Endodermal cell (in vitro differentiated cells): ENCODE measurements at regions not wholly inside any gene's neighbourhood (a gene's known extent, or its start where the extent isn't known, plus 50 kb on each side); places are given as distances from the start of the nearest gene placed in this dataset.

ENCODE experiments used
- DNase-seq: peaks from one replicate; pipeline ENCODE4 v3.0.0-alpha.2; 2017
- H3K27ac ChIP-seq: 2 replicates; pipeline ENCODE4 v1.5.1; 2013; ENCODE audit warnings: mild to moderate bottlenecking, low read depth, low read length, moderate library complexity
- H3K27me3 ChIP-seq: 2 replicates; pipeline ENCODE4 v1.6.1; 2013; ENCODE audit warnings: mild to moderate bottlenecking, low read length, moderate library complexity; ENCODE audit not compliant: insufficient read depth, control insufficient read depth, poor library complexity, severe bottlenecking
- H3K36me3 ChIP-seq: 2 replicates; pipeline ENCODE4 v1.7.0; 2013; ENCODE audit warnings: mild to moderate bottlenecking, low read length, moderate library complexity; ENCODE audit not compliant: control insufficient read depth, insufficient read depth
- H3K4me1 ChIP-seq: one replicate; pipeline ENCODE4 v1.7.0; 2013; ENCODE audit warnings: low read length; ENCODE audit not compliant: control insufficient read depth, insufficient read depth
- H3K4me3 ChIP-seq: 2 replicates; pipeline ENCODE4 v1.5.1; 2013; ENCODE audit warnings: mild to moderate bottlenecking, low read length, moderate library complexity
- H3K9ac ChIP-seq: 2 replicates; pipeline ENCODE4 v1.6.1; 2013; ENCODE audit warnings: mild to moderate bottlenecking, low read length, moderate library complexity; ENCODE audit not compliant: poor library complexity, severe bottlenecking; ENCODE audit errors: extremely low read depth
- H3K9me3 ChIP-seq: 2 replicates; pipeline ENCODE4 v1.6.1; 2013; ENCODE audit warnings: mild to moderate bottlenecking, low read length, moderate library complexity; ENCODE audit not compliant: control insufficient read depth
- H3K27ac Mint-ChIP-seq: 2 replicates; pipeline ENCODE4 v1.8.0; 2020; ENCODE audit warnings: mixed read lengths
- H3K27me3 Mint-ChIP-seq: 2 replicates; pipeline ENCODE4 v1.8.0; 2021; ENCODE audit warnings: mild to moderate bottlenecking, mixed read lengths; ENCODE audit not compliant: insufficient read depth
- H3K36me3 Mint-ChIP-seq: 2 replicates; pipeline ENCODE4 v1.8.0; 2020; ENCODE audit warnings: low read depth, mixed read lengths
- H3K4me1 Mint-ChIP-seq: 2 replicates; pipeline ENCODE4 v1.8.0; 2020; ENCODE audit warnings: mixed read lengths
- H3K4me3 Mint-ChIP-seq: 2 replicates; pipeline ENCODE4 v1.8.0; 2020; ENCODE audit warnings: mild to moderate bottlenecking, moderate library complexity, mixed read lengths
- H3K9me3 Mint-ChIP-seq: 2 replicates; pipeline ENCODE4 v1.8.0; 2020; ENCODE audit warnings: mild to moderate bottlenecking, mixed read lengths
- CTCF ChIP-seq: fragments of 200-600 bp; sonication (generic); conservative IDR thresholded peaks from 2 replicates; pipeline ENCODE4 v1.5.0; 2021; ENCODE audit warnings: antibody characterized with exemption, mild to moderate bottlenecking
- WGBS, 2 experiments: methylation state at CpG; one replicate each; pipeline versions ENCODE4 v1.1.5 to v1.1.7; 2013; ENCODE audit warnings: missing lambda C conversion rate in 2 of 2, mixed read lengths in 1 of 2; ENCODE audit not compliant: insufficient coverage in 1 of 2, insufficient read length in 1 of 2; 5-methylcytosine and 5-hydroxymethylcytosine counted together

GRCh38 chr1:113325022-113325421 lies 65.3 kb upstream of the MAGI3 start:
- no peaks in the 10 kb centered on the region for H3K9me3 ChIP-seq
- H3K4me1 ChIP-seq, result peaks cover 5% of the 10 kb centered on the region
- TF ChIP-seq CTCF, result no peak
- H3K4me3 Mint-ChIP-seq, result no peak overlapping the region
- H3K27ac ChIP-seq, result no peak overlapping the region
- H3K36me3 ChIP-seq, result no peaks in the 10 kb centered on the region
- no peak overlapping the region for H3K4me3 ChIP-seq
- H3K9me3 Mint-ChIP-seq, result no peaks in the 10 kb centered on the region
- no peak overlapping the region for H3K9ac ChIP-seq
- peaks cover 10% of the 10 kb centered on the region for H3K4me1 Mint-ChIP-seq
- no peaks in the 10 kb centered on the region for H3K27me3 ChIP-seq
- H3K27ac Mint-ChIP-seq, result peak overlapping the region; percentile 6
- DNase-seq, result no peak
- 92 to 94% methylated on average over 3 of the region's 3 CpGs for WGBS, 2 experiments
- no peaks in the 10 kb centered on the region for H3K27me3 Mint-ChIP-seq
- no peaks in the 10 kb centered on the region for H3K36me3 Mint-ChIP-seq

- Histone ChIP-seq H3K9ac (no peak overlapping the region), H3K4me1 (no peaks in the 10 kb centered on the region), H3K36me3 (no peaks in the 10 kb centered on the region), H3K27me3 (no peaks in the 10 kb centered on the region), H3K9me3 (no peaks in the 10 kb centered on the region), H3K4me3 (no peak overlapping the region), H3K27ac (no peak overlapping the region)
- no peak for DNase-seq
- Mint-ChIP-seq H3K9me3 (no peaks in the 10 kb centered on the region), H3K4me1 (peaks cover 9% of the 10 kb centered on the region), H3K27ac (no peak overlapping the region), H3K4me3 (no peak overlapping the region), H3K27me3 (no peaks in the 10 kb centered on the region), H3K36me3 (no peaks in the 10 kb centered on the region)
- TF ChIP-seq CTCF, result no peak
- WGBS, 2 experiments, result 96% methylated on average over 2 of the region's 2 CpGs; no CpG with 5 or more reads in 1 of the 2 experiments
Measured at GRCh38 chr1:113326976-113327375, 63.3 kb upstream of the MAGI3 start.

- peaks cover 13% of the 10 kb centered on the region for H3K9me3 ChIP-seq
- Mint-ChIP-seq H3K27me3 (no peaks in the 10 kb centered on the region), H3K4me1 (peaks cover 23% of the 10 kb centered on the region), H3K4me3 (no peak overlapping the region), H3K9me3 (no peaks in the 10 kb centered on the region), H3K36me3 (no peaks in the 10 kb centered on the region), H3K27ac (no peak overlapping the region)
- H3K27me3 ChIP-seq, result no peaks in the 10 kb centered on the region
- no peak overlapping the region for H3K27ac ChIP-seq
- TF ChIP-seq CTCF, result no peak
- 94% methylated on average over 1 of the region's 2 CpGs; no CpG with 5 or more reads in 1 of the 2 experiments for WGBS, 2 experiments
- H3K4me1 ChIP-seq, result no peaks in the 10 kb centered on the region
- no peak overlapping the region for H3K4me3 ChIP-seq
- no peak for DNase-seq
- H3K36me3 ChIP-seq, result no peaks in the 10 kb centered on the region
- no peak overlapping the region for H3K9ac ChIP-seq
Measured at GRCh38 chr1:113333056-113333455, 57.3 kb upstream of the MAGI3 start.
